ENCODE measurements at regions not wholly inside any gene's neighbourhood (a gene's known extent, or its start where the extent isn't known, plus 50 kb on each side); places are given as distances from the start of the nearest gene placed in this dataset.
"Not testable (repeated sequence)": the region's sequence is repeated elsewhere in the genome, so short reads cannot be mapped to it uniquely, and the experiment has no call there.

DNA sequence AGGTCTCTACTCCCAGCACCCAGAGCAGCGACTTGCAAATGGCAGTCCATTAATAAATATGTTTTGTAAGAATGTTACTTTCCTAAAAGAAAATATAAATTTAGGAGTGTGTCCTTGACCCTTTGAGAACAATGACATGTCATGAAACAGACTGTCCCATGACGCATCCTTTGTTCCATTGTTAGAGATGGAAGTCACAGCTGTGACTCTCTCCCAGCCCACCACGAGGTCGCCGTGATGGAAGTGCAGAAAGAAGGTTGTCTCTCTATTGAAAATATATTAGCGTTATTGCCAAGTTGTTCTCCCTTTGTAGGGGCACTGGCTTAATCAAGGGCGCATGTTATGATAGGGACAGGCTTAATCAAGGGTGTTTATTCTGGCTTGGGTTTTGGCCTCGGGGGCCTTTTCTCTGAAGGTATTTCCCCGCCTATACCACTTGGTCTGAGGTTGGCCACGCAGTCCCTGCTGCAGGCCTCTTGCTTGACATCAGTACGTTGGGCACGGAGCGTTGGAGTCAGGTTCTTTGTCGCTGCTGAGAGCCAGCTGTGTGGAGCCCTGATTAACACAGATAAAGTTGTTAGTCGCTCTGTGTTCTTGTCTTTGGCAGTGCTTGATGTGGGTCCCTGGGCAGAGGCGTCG lies 126.7 kb upstream of the ZNF536 start:
- no peak for DNase-seq

DNA sequence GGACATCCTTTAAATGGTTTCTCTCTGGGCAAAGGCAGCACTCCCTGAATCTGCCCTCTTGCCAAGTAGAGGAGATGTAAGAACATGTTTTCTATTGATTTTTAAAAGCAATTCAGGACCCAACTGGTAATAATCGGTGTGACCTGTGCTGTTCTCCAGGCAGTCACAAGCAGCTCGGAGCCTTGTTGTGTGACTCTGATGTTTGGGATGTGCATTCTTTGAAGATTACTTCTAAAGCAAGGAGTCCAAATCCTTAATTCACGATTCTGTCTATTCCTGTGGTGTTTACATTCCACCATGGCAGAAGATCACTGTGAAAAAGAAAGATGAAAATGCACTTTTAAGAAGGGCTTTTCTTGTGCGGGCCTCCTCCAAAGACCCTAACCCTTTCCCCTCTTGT lies 122.3 kb upstream of the ZNF536 start:
- no peak for DNase-seq

DNA sequence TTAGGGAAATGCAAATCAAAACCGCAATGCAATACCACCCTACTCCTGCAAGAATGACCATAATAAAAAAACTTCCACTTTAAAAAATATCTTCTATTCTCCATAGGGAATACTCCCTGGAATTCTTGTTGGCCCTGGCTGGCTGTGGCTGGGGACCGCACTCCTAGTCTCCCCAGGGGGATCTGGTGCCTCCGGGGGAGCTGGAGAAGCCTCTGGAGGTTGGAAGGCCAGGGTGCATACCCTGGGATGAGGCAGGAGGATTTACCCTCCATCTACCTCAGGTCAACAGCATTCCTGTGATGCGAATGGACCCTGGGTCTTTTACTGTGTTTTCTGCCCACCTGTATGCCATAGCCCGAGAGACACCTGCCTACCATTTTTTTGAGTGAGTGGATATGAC lies 120.0 kb upstream of the ZNF536 start:
- no peak for DNase-seq

DNA sequence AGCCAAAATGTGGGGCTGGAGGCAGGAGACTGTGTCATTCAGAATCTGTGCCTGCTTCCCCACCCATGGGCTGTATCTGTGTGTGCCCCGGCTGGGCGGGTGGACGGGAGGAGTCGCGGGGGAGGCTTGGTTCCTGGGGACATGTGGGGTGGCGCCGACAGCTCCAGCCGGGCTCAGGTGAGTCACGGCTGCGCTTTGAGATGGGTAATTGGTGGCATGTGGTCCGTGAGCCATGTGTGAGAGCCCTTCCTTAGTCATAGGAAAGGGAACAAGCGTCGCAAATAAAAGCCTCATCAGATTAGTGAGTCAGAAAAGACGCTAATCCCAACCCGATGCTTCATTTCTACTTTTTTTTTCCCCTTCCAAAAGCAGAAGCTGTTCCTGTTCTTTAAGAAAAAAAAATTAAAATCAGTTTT lies 118.6 kb upstream of the ZNF536 start:
- DNase-seq = no peak

DNA sequence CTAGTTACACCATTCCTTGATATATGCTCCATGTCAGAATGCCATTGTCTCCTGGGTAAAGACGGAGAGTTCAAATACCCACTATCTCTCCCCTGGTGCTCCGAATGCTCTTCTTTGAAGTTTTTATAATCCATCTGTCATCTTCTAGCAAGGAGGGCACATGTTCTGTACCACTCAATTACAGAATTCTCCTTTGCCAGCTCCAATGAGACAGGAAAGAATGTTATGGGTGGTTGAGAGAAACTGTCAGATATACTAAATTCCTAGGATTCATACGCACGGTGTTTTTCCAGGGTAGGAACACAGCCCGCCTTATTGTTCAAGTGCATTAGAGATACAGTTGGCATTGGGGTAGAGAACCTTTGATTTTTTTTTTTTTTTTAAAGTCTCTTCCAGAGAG lies 118.0 kb upstream of the ZNF536 start:
- DNase-seq = no peak

DNA sequence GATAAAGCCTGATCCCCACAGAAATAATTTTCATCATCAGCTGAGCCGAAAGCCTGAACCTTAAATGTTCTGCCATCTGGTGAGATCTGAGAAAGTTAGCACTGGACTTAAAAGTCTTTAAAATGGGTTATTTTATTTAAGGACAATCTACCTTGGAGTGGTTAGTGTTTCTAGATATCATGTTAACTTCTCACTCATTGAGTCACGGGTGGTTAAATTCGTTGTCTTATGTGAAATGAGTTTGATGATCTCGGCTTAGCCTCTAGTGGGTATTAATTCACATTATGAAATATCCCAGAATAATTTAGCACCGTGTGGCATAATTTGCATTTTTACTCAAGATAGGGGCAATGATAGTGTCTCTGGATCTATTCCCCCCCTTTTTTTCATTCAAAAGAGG lies 117.4 kb upstream of the ZNF536 start:
- no peak for DNase-seq

DNA sequence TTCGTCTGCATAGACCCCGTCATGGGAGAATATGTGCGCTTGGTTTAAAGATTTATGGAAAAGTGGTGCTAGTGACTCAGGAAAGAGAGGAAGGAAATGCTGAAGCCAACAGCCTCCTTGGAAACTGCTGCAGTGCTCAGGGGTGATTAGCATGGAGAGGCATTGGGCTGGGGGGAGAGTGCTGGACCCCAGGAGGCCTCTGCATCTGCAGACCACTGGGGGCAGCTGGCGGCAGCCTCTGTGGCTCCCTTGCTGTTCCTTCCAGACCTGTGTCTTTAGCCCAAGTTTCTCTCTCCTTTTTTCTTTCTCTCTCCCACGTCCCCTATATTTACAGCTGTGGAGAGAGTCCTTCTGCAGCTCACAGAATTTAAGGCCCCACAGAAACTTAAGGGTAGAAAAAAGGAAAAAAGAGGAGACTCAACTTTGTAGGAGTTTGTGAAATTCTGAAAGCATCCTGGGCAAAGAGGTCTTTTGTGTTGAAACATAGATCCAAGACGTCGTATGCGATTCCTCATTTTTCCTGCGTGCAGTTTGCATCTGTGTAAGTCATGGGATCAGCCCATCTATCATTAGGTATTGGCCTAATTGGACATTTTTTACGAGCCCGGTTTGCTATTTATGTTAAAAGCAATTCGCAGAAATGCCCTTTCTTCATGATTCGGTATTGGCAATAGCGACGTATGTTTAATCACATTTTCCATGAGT lies 116.2 kb upstream of the ZNF536 start:
- DNase-seq = no peak

DNA sequence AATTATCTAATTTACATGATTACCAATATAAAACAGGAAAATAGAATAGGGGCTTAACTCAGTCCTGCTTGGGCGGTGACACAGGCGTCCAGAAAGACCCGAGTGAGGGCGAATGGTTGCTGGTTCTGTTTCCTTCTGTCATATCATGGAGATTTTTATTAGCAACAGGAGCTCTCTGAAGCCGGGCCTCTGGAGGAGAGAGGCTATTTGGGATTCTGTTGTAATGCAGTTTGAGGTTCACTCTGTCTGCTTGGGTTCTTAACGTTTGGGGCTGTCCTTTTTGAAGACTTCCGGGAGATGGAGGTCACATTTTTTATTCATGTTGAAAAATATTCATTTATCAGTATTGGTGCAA lies 115.7 kb upstream of the ZNF536 start:
- DNase-seq = no peak

DNA sequence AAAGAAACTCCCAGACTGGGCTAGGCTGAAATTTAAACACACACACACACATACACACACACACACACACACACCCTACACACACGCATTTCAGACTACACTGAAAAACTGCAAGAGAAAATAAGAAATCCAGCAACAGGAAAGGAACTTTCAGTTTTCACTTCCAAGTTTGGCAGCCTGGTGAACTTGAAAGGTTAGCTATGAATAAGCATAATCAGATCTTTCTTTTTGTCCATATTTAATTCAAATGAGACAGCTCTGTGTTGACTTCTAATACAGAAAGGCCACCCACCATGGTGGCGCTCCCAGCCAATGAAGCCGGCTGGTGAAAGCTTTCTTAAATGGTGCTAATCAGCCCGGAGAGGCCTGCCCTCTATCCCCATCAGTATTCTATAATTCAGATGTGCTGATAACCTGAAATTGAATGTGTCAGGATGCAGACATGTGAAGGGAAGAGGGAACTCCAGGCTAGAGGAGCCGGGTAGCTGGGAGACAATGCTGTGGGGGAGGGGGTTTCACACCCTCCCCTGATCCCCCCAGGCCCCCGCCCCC lies 108.3 kb upstream of the ZNF536 start:
- no peak for DNase-seq

DNA sequence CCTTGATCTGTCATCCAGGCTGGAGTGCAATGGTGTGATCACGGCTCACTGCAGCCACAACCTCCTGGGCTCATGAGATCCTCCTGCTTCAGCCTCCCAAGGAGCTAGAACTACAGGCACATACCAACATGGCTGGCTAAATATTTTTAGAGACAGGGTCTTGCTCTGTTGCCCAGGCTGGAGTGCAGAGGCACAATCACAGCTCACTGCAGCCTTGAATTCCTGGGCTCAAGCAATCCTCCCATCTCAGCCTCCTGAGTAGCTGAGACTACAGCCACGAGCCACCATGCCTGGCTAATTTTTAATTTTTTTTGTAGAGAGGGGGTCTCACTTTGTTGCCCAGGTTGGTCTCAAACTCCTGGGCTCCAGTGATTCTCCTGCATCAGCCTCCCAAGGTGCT lies 106.3 kb upstream of the ZNF536 start:
- DNase-seq = not testable (repeated sequence)

DNA sequence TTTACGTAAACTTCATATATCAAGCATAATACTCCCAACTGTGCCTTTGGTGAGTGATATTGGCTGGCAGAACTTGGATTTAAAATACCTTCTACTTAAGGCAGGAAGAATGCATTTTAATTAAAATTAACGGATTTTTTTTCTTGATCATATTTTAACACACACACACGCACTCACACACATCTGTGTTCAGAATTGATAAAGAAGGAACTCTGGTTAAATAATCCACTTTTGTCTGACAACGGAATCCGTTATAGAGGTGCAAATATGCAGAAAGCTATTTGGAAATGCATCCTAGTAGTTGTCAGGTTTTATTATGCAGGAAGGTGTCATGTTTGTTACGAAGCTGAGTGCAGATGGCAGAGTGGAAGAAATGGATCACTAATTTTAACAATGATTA lies 105.5 kb upstream of the ZNF536 start:
- no peak for DNase-seq

DNA sequence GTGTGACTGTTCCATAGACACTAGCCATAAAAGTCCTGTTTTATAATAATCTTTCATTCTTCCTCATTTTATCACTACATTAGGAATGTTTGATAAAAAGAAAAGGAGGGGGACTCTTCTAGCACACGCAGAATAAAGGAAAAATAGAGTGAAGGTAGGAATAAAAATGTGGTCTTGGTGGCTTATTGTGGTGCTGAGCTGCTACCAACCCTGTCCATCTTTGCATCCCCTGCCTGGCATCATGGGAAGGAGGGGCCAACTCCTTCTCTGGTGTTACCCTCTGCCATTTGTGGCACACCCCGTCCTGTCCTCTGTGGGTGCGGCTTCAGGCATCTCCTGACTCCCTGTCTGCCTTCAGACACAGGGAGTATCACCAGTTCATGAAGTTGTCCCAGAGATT lies 104.9 kb upstream of the ZNF536 start:
- DNase-seq = no peak

DNA sequence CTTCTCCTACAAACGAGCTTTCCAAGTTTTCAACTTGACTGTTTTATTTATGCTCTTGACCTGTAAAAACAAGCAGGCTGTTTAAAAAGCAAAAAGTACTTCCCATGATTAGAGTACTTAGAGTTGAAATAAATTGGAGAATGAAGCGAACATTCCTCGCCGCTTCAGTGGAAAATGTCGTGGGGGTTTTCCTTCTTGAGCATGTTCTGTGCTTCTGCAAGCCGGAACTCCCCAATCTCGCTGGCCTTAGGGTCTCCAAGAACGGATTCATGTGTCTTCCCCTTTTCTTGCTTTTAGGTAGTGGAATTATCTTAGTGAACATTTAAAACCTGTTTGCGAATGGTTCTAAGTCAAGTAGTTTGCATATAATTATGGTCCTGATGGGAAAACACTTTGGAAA lies 103.6 kb upstream of the ZNF536 start:
- DNase-seq = no peak

DNA sequence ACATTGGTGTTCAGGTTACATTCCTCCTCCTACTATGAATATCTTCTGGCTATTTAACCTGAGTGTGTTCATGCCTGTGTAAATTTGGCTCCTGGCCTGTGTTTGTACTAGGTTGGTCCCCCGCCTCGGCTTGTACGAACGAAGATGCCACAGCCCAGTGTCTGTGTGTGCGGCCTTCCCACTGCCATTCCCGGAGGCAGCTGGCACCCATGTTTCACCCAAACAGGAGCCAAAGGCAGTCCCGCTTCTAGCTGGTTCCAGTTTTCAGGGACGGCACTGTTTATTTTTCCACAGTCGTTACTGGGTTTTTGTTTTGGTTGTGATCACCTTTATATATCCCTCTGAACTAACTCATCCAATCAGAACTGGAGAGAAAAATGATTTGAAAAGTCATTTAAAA lies 102.5 kb upstream of the ZNF536 start:
- DNase-seq = no peak

DNA sequence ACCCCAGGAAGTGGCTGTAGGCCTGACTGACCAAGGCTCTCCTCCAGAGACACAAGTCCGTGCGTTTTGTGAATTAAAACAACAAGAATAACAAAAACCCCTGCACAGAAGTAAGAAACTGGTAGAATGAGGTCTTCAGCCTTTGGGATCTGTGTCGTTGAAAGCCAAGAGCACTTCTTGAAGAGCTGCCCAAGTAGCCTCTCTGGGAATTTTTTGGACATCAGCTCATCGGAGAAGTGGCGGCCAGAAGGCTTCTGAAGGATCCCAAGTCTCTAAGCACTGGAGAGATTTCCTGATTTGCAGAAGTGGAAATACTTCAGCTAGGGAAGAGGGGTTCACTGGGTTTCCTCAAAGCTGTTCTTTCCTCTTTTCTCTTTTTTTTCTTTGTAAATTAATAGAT lies 100.4 kb upstream of the ZNF536 start:
- no peak for DNase-seq

DNA sequence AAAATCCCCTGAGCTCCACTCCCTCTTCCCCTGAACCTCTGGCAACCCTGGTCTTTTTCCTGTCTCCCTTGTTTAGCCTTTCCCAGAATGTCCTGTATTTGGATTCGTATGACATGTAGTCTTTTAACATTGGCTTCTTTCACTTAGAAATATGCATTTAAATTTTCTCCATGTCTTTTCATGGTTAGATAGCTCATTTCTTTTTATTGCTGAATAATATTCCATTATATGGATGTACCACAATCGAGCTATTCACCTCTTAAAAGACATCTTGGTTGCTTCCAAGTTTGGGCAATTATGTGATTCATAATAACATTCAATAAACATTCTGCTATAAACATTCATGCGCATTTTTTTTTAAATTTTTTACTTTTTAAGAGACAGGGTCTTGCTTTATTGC lies 99.6 kb upstream of the ZNF536 start:
- DNase-seq = no peak

DNA sequence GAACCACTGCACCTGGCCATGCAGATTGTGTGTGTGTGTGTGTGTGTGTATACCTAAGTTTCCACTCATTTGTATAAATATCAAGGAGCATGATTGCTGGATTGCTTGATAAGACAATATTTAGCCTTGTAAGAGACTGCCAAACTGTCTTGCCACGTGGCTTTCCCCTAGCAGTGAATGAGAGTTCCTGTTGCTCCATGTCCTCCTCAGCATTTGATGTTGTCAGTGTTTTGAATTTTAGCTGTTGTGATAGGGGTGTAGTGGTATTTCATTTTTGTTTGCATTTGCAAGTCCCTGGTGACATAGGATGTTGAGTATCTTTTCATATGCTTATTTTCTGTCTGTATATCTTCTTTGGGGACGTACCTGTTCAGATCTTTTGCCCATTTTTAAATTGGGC lies 99.0 kb upstream of the ZNF536 start:
- no peak for DNase-seq

DNA sequence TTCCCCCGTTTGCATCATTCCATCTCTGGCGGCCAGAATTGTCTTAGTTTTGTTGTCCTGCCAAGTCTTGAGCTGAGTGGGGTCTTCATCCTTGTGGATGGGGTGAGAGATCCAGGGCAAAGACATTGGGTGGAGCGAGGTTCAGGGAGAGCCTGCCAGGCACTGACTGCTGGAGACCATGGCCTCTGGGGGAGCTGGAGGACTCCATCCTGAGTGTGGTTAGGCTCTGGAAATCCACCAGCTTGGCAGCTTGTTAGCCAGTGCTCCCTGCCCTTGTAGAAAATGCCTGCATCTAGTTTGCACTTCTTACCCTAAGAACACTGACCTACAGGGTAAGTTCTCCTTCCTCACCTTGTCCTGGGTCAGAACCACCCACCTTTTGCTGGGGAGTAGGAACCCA lies 97.2 kb upstream of the ZNF536 start:
- DNase-seq = no peak

DNA sequence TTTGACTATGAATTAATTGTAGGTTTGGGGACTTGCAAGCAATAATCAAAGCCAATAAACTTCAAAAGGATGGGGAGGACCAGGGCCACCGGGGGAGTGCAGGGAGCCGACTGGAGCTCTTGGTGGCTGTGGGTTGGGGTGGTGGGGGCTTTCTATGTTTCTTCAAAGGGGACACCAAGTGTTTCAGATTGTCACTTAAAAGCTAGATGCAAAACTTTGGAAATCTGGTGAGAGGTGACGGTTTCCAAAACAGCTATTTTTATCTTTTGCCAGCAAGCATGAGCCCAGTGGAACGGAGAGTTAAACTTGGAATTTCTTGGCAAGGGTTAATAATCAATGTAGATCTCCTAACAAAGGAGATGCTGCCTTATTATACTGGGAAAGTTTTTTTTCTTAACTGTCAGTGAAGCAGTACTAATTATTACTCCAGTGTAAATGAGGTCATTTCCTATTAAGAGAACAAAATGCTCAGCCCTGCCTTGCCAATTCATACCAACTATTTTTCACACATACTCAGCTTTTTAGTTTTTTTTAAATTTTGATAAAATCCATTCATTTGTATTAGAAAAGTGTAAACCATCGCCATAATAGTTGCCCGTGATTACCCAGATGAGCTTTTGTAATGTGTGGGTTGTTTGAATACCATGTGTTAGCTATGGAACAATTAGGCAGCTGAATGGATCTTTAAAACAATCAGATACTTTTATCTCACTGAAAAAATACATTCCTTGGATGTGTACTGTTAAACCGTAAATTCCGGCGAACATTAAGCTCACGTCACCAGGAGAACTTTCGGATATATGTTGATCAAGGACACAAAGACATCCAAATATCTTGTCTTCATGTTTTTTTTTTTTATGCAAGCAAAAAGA lies 95.9 kb upstream of the ZNF536 start:
- no peak for DNase-seq

DNA sequence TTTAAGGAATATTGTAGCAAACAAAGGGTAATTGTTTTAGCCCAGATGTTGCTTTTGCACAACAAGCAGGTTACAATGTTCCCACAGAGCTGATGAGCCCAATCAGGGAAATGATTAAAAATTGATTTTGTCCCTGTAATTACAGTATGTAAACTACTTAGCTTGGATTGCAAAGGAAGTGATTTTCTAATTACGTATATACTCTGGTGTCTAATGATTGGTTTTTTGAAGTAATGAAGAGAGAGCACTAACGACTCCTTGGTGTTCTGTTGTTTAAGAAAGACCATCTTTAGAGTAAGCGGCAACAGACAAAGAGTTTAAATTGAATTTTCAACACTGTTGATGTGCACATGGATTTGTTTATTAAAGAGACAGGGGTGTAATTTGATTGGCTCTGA lies 95.3 kb upstream of the ZNF536 start:
- DNase-seq = no peak

DNA sequence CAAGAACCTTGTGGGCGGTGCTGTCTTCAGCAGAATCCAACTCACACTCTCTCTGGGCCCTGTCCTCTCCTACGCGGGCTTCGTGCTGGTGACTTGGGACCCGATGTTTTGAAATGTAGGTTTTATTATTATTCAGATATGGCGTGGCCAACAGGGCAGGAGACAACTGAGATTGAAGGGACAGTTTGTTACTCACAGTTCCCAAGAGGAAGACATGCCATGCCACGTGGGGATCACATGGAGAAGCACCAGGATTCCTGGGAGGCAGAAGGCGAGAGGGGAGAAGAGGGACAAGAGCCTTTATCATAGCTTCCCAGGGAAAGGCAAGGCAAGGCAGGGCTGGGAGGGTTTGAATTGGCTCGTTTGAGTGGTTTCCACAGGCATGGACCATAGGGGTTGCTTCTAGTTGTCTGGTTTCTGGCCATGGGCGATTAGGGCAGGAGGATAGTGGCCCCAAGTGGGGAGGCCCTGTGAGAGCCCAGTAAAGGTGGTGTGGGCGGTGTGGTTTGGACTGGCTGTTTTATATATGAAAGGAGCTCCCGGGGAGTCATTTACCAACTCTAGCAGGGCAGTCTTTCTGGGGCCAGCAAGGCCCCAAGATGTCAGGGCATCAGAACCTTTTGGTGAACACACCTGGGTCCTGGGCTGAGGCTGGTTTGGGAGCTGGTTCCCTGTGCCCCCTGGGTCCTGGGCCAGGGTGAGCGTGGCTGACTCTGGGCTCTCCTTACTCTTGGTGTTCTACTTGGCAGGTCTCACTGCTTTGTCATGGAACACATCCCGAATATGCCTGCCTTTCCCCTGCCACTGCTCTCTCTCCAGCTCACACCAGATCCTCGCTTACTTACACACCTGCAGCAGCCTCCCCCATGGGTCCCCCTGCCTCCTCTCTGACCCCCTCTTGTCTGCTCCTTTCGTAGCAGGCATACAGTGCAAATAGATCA lies 94.0 kb upstream of the ZNF536 start:
- no peak for DNase-seq

DNA sequence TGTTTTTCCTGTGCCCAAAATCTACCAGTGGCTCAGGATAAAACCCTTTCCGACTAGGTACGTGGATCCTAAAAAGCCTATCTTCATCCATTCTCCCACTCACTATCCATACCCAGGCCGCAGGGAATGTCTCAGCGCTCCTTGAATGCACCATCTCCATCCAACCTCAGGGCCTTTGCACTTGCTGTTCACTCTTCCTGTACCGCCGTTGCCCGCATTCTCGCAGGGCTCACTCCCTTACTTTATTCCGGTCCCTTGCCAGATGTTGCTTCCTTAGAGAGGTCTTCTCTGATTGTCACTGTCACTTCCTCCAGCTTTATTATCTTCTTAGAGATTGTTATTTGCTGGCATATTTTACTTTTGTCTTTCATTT lies 93.3 kb upstream of the ZNF536 start:
- no peak for DNase-seq

DNA sequence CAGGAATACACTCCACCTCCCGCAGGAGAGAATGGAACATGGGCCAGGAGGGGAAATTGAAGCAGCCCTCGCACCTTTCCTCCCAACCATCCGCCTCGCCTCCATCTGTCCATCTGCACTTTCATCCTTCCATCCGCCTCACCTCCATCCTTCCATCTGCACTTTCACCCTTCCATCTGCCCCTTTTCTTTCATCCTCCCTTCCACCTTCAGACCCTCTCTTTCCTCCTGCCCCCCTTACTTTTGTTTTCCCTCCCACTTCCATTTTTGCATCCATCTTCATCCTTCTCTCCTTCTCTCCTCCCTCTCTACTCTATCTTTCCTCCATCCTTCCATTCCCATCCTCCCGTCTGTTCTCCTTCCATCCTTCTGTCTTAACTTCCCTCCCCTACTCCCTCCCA lies 92.2 kb upstream of the ZNF536 start:
- DNase-seq = no peak

Measured in activated naive CD4-positive, alpha-beta T cell treated with anti-CD3 and anti-CD28 coated beads, Interleukin-2, amount 50 U/mL, for 16 hours (primary cell).